Activated CD4-positive, alpha-beta T cell treated with anti-CD3 and anti-CD28 coated beads, Interleukin-2, amount 50 U/mL, for 1 hour (primary cell): ENCODE measurements at regions not wholly inside any gene's neighbourhood (a gene's known extent, or its start where the extent isn't known, plus 50 kb on each side); places are given as distances from the start of the nearest gene placed in this dataset.

ENCODE experiments used
- DNase-seq: peaks from one replicate; pipeline ENCODE4 v3.0.0-alpha.2; 2020

- DNase-seq: no peak
Observed at GRCh38 chr17:74061758-74062157, 141.7 kb upstream of the RPL38 start.

GRCh38 chr17:74062234-74062633, 141.2 kb upstream of the RPL38 start:
- DNase-seq: no peak

- DNase-seq: no peak
Observed at GRCh38 chr17:74063439-74063838, 140.0 kb upstream of the RPL38 start.

- DNase-seq: no peak
Observed at GRCh38 chr17:74070374-74070773, 133.1 kb upstream of the RPL38 start.

- DNase-seq: no peak
Observed at GRCh38 chr17:74070998-74071679, 132.3 kb upstream of the RPL38 start.

- DNase-seq: no peak
Observed at GRCh38 chr17:74072340-74072739, 131.1 kb upstream of the RPL38 start.

GRCh38 chr17:74076446-74076845, 127.0 kb upstream of the RPL38 start:
- DNase-seq: no peak

- no peak for DNase-seq
Observed at GRCh38 chr17:74077231-74077630, 126.2 kb upstream of the RPL38 start.

- no peak for DNase-seq
Observed at GRCh38 chr17:74078363-74078941, 125.0 kb upstream of the RPL38 start.

- no peak for DNase-seq
Observed at GRCh38 chr17:74079537-74080300, 123.8 kb upstream of the RPL38 start.

GRCh38 chr17:74080656-74081582, 122.6 kb upstream of the RPL38 start:
- DNase-seq: no peak

- DNase-seq: no peak
Observed at GRCh38 chr17:74082886-74083285, 120.6 kb upstream of the RPL38 start.

- DNase-seq: no peak
Observed at GRCh38 chr17:74083321-74083720, 120.2 kb upstream of the RPL38 start.

- DNase-seq: no peak
Observed at GRCh38 chr17:74085434-74085833, 118.0 kb upstream of the RPL38 start.

GRCh38 chr17:74087002-74087585, 116.4 kb upstream of the RPL38 start:
- DNase-seq: no peak

- no peak for DNase-seq
Observed at GRCh38 chr17:74088285-74088933, 115.1 kb upstream of the RPL38 start.

GRCh38 chr17:74088934-74089329, 114.5 kb upstream of the RPL38 start:
- no peak for DNase-seq

- no peak for DNase-seq
Observed at GRCh38 chr17:74089380-74089779, 114.1 kb upstream of the RPL38 start.

- DNase-seq: peak; percentile 19
Observed at GRCh38 chr17:74089869-74090464, 113.5 kb upstream of the RPL38 start.

- DNase-seq: no peak
Observed at GRCh38 chr17:74094651-74095050, 108.8 kb upstream of the RPL38 start.

- DNase-seq: no peak
Observed at GRCh38 chr17:74096456-74096855, 107.0 kb upstream of the RPL38 start.
